PC-9 (cell line): ENCODE measurements at regions not wholly inside any gene's neighbourhood (a gene's known extent, or its start where the extent isn't known, plus 50 kb on each side); places are given as distances from the start of the nearest gene placed in this dataset.

ENCODE experiments used
- BruUV-seq: library from RNA; stranded (reverse); fragments of 400-500 nt; replicated peaks from 2 replicates; lab custom pipeline; 2021; lab: Mats Ljungman, UMichigan
- CTCF ChIA-PET: fragments of 300-600 bp; sonication (Branson Sonifier 250); formaldehyde crosslinking; loops from one replicate; lab custom pipeline; 2022; ENCODE audit warnings: antibody characterized with exemption; lab: Charles Lee
- POLR2A ChIA-PET: fragments of 300-600 bp; sonication (Branson Sonifier 250); formaldehyde crosslinking; loops from one replicate; lab custom pipeline; 2022; ENCODE audit warnings: antibody characterized with exemption; ENCODE audit not compliant: unreplicated experiment; lab: Charles Lee
- DNase-seq, 2 experiments: peaks; one replicate each; pipeline versions ENCODE4 v3.0.0 to v3.0.0-alpha.2; 2015 to 2022; ENCODE audit warnings: mixed read lengths in 1 of 2
- H2AFZ ChIP-seq: fragments of 200-600 bp; sonication (generic); 2 replicates; pipeline ENCODE4 v1.8.1; 2017; ENCODE audit warnings: antibody characterized with exemption
- H3F3A ChIP-seq: fragments of 200-600 bp; sonication (generic); 2 replicates; pipeline ENCODE4 v1.8.1; 2017; ENCODE audit warnings: antibody characterized with exemption, mild to moderate bottlenecking, low read depth; ENCODE audit not compliant: insufficient read depth
- H3K27ac ChIP-seq: fragments of 200-600 bp; sonication (generic); 2 replicates; pipeline ENCODE4 v1.6.1; 2016; ENCODE audit warnings: mixed run types
- H3K27me3 ChIP-seq: fragments of 200-600 bp; sonication (generic); 2 replicates; pipeline ENCODE4 v1.6.1; 2016; ENCODE audit warnings: low read depth, mixed run types; ENCODE audit not compliant: insufficient read depth
- H3K36me3 ChIP-seq: fragments of 200-600 bp; sonication (generic); 2 replicates; pipeline ENCODE4 v1.6.1; 2016; ENCODE audit warnings: low read depth, mixed run types
- H3K4me1 ChIP-seq: fragments of 200-600 bp; sonication (generic); replicated peaks from 2 replicates; pipeline ENCODE4 v1.6.1; 2016; ENCODE audit warnings: mixed run types; ENCODE audit not compliant: insufficient read depth
- H3K4me2 ChIP-seq: fragments of 200-600 bp; sonication (generic); 2 replicates; pipeline ENCODE4 v1.6.1; 2017; ENCODE audit warnings: mixed run types
- H3K4me3 ChIP-seq: fragments of 200-600 bp; sonication (generic); 2 replicates; pipeline ENCODE4 v1.6.1; 2016; ENCODE audit warnings: mixed run types
- H3K79me2 ChIP-seq: fragments of 200-600 bp; sonication (generic); 2 replicates; pipeline ENCODE4 v1.6.1; 2017; ENCODE audit warnings: low read depth, mixed run types
- H3K9me2 ChIP-seq: fragments of 200-600 bp; sonication (generic); 2 replicates; pipeline ENCODE4 v1.8.1; 2017; ENCODE audit warnings: mild to moderate bottlenecking; ENCODE audit not compliant: insufficient read depth
- H3K9me3 ChIP-seq: fragments of 200-600 bp; sonication (generic); 2 replicates; pipeline ENCODE4 v1.8.1; 2016; ENCODE audit warnings: low read depth; ENCODE audit not compliant: insufficient read depth
- H4K20me1 ChIP-seq: fragments of 200-600 bp; sonication (generic); 2 replicates; pipeline ENCODE4 v1.8.1; 2017; ENCODE audit not compliant: insufficient read depth
- EZH2 ChIP-seq: fragments of 200-600 bp; sonication (generic); IDR thresholded peaks from 2 replicates; pipeline ENCODE4 v1.8.0; 2017; ENCODE audit warnings: antibody characterized with exemption, low read depth
- intact Hi-C: fragments of 100-400 bp; cut with micrococcal nuclease; formaldehyde crosslinking; loops from one replicate; pipeline ENCODE4 v1.10.0; 2022; ENCODE audit not compliant: unreplicated experiment
- TF ChIP-seq, protein P1 (sequence below): fragments of 200-600 bp; sonication (generic); conservative IDR thresholded peaks from 2 replicates; pipeline ENCODE4 v1.6.1; 2017; ENCODE audit warnings: mixed run types, antibody characterized with exemption, mild to moderate bottlenecking, moderate library complexity

DNA sequence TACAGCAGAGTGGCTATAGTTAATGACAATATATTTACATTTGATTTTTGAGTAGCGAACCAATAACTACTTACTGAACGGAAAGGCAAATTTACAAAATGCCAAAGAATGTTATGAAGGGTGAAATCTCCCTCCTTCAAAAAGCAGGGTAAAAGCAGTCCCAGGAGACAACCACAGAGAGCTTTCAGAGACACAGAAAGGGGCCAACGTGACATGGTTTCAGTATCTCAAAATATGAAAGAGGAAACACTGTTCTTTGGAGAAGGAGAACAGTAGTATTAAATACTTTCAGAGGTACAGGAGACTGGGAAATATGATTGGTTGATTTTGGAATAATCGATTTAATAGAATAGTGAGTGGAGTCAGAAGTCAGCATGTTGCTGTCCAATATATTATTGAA lies 52.3 kb upstream of the ROBO1 start:
- H3K36me3 ChIP-seq: no peaks in the 10 kb centered on the region
- no peak overlapping the region for H3K4me3 ChIP-seq
- H3K27ac ChIP-seq: no peak overlapping the region
- H2AFZ ChIP-seq: no peak overlapping the region; the same call in 1 of the 2 replicates
- no peaks in the 10 kb centered on the region for H3K27me3 ChIP-seq
- ChIA-PET POLR2A (no interaction called here), CTCF (no interaction called here)
- no peak overlapping the region for H3K4me2 ChIP-seq
- no peak for DNase-seq
- H3K79me2 ChIP-seq: no peaks in the 10 kb centered on the region
- H3K9me3 ChIP-seq: peaks cover 2% of the 10 kb centered on the region
- no TSS peak for BruUV-seq
- TF ChIP-seq EZH2: no peak
- TF ChIP-seq, protein P1, sequence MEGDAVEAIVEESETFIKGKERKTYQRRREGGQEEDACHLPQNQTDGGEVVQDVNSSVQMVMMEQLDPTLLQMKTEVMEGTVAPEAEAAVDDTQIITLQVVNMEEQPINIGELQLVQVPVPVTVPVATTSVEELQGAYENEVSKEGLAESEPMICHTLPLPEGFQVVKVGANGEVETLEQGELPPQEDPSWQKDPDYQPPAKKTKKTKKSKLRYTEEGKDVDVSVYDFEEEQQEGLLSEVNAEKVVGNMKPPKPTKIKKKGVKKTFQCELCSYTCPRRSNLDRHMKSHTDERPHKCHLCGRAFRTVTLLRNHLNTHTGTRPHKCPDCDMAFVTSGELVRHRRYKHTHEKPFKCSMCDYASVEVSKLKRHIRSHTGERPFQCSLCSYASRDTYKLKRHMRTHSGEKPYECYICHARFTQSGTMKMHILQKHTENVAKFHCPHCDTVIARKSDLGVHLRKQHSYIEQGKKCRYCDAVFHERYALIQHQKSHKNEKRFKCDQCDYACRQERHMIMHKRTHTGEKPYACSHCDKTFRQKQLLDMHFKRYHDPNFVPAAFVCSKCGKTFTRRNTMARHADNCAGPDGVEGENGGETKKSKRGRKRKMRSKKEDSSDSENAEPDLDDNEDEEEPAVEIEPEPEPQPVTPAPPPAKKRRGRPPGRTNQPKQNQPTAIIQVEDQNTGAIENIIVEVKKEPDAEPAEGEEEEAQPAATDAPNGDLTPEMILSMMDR: no peak
- H3F3A ChIP-seq: no peaks in the 10 kb centered on the region
- peaks cover 5% of the 10 kb centered on the region; the same call in 1 of the 2 replicates for H3K9me2 ChIP-seq
- no peaks in the 10 kb centered on the region for H3K4me1 ChIP-seq
- no peaks in the 10 kb centered on the region for H4K20me1 ChIP-seq
- intact Hi-C loops: no loop called here

- Histone ChIP-seq H2AFZ (no peak overlapping the region), H3K4me2 (no peak overlapping the region), H3K4me1 (no peaks in the 10 kb centered on the region), H3K27me3 (no peaks in the 10 kb centered on the region), H4K20me1 (no peaks in the 10 kb centered on the region), H3K79me2 (no peaks in the 10 kb centered on the region), H3K27ac (no peak overlapping the region), H3K36me3 (no peaks in the 10 kb centered on the region), H3F3A (no peaks in the 10 kb centered on the region), H3K9me3 (peaks cover 3% of the 10 kb centered on the region; the same call in 1 of the 2 replicates), H3K4me3 (no peak overlapping the region), H3K9me2 (no peaks in the 10 kb centered on the region; the same call in 1 of the 2 replicates)
- ChIA-PET CTCF (no interaction called here), POLR2A (no interaction called here)
- BruUV-seq: no TSS peak
- intact Hi-C loops: no loop called here
- TF ChIP-seq EZH2: no peak
- TF ChIP-seq, protein P1: no peak
- no peak for DNase-seq
Observed at GRCh38 chr3:79818015-79818414, 50.2 kb upstream of the ROBO1 start.
